SK-N-SH (cell line): ENCODE measurements at regions not wholly inside any gene's neighbourhood (a gene's known extent, or its start where the extent isn't known, plus 50 kb on each side); places are given as distances from the start of the nearest gene placed in this dataset.

Experiments
- CTCF ChIA-PET: fragments of 300-600, 350-600 bp; formaldehyde crosslinking; extraction: SDS; loops from one replicate; lab custom pipeline; 2021; lab: Yijun Ruan, JAX
- POLR2A ChIA-PET: fragments of 350-600 bp; sonication (Branson Sonifier 250); formaldehyde crosslinking; extraction: SDS; loops from one replicate; lab custom pipeline; 2020; ENCODE audit warnings: antibody characterized with exemption, inconsistent platforms; lab: Yijun Ruan, JAX
- DNase-seq: peaks from one replicate; pipeline ENCODE4 v3.0.0; 2012
- H2AFZ ChIP-seq: fragments of 200-600 bp; sonication (generic); 2 replicates; pipeline ENCODE4 v1.8.1; 2016; ENCODE audit warnings: antibody characterized with exemption, mild to moderate bottlenecking, low read depth
- H3F3A ChIP-seq: fragments of 200-600 bp; sonication (generic); replicated peaks from 2 replicates; pipeline ENCODE3; 2016; ENCODE audit warnings: antibody characterized with exemption, mild to moderate bottlenecking; ENCODE audit not compliant: insufficient read depth
- H3K27ac ChIP-seq, 2 experiments: fragments of 200-500 bp in 1 of 2; fragments of 200-600 bp in 1 of 2; sonication (Bioruptor generic) in 1 of 2; sonication (generic), shearing (Covaris generic) in 1 of 2; 2 replicates each; pipeline versions ENCODE4 v1.5.1 to v1.6.1; 2014 to 2016; ENCODE audit warnings: low read depth in 2 of 2, inconsistent platforms in 1 of 2, low read length in 1 of 2, mild to moderate bottlenecking in 1 of 2, mixed read lengths in 1 of 2
- H3K27me3 ChIP-seq: fragments of 200-600 bp; sonication (generic), shearing (Covaris generic); 2 replicates; pipeline ENCODE4 v1.6.1; 2016; ENCODE audit warnings: mixed run types; ENCODE audit not compliant: insufficient read depth
- H3K36me3 ChIP-seq, 2 experiments: fragments of 200-500 bp in 1 of 2; fragments of 200-600 bp in 1 of 2; sonication (Bioruptor generic) in 1 of 2; sonication (generic) in 1 of 2; replicated peaks in 1 of 2; 2 replicates each; pipeline versions ENCODE3 to v1.5.1; 2014 to 2016; ENCODE audit warnings: low read length in 1 of 2, mild to moderate bottlenecking in 1 of 2; ENCODE audit not compliant: insufficient read depth in 2 of 2, control insufficient read depth in 1 of 2
- H3K4me1 ChIP-seq, 2 experiments: fragments of 200-500 bp in 1 of 2; fragments of 200-600 bp in 1 of 2; sonication (Bioruptor generic) in 1 of 2; sonication (generic), shearing (Covaris generic) in 1 of 2; 2 replicates each; pipeline versions ENCODE4 v1.5.1 to v1.6.1; 2014 to 2016; ENCODE audit warnings: low read depth in 1 of 2, low read length in 1 of 2, mixed run types in 1 of 2; ENCODE audit not compliant: insufficient read depth in 2 of 2, control insufficient read depth in 1 of 2
- H3K4me2 ChIP-seq: fragments of 200-600 bp; sonication (generic), shearing (Covaris generic); 2 replicates; pipeline ENCODE4 v1.6.1; 2017; ENCODE audit warnings: mixed run types
- H3K4me3 ChIP-seq, 2 experiments: fragments of 200-500 bp in 1 of 2; fragments of 200-600 bp in 1 of 2; sonication (Bioruptor generic) in 1 of 2; sonication (generic), shearing (Covaris generic) in 1 of 2; 2 replicates each; pipeline versions ENCODE4 v1.5.1 to v1.8.1; 2014 to 2016; ENCODE audit warnings: low read depth in 2 of 2, inconsistent platforms in 1 of 2, low read length in 1 of 2, mild to moderate bottlenecking in 1 of 2, mixed read lengths in 1 of 2, moderate library complexity in 1 of 2
- H3K79me2 ChIP-seq: fragments of 200-600 bp; sonication (generic); 2 replicates; pipeline ENCODE4 v1.8.1; 2017; ENCODE audit warnings: mild to moderate bottlenecking; ENCODE audit not compliant: insufficient read depth
- H3K9ac ChIP-seq: fragments of 200-600 bp; sonication (generic); 2 replicates; pipeline ENCODE4 v1.6.1; 2017; ENCODE audit warnings: mixed run types
- H3K9me2 ChIP-seq: fragments of 200-600 bp; sonication (generic); 2 replicates; pipeline ENCODE4 v1.6.1; 2017; ENCODE audit warnings: mixed run types
- H3K9me3 ChIP-seq: fragments of 200-600 bp; sonication (generic); 2 replicates; pipeline ENCODE4 v1.6.1; 2017; ENCODE audit warnings: mixed run types, mild to moderate bottlenecking, moderate library complexity
- H4K20me1 ChIP-seq: fragments of 200-600 bp; sonication (generic); 2 replicates; pipeline ENCODE4 v1.6.1; 2017; ENCODE audit warnings: mild to moderate bottlenecking, mixed run types; ENCODE audit not compliant: insufficient read depth
- CHD2 ChIP-seq: fragments of 150-350 bp; IDR thresholded peaks from 2 replicates; pipeline ENCODE4 v1.6.1; 2018; ENCODE audit warnings: low read length; ENCODE audit not compliant: partially characterized antibody
- EZH2phosphoT487 ChIP-seq: fragments of 200-600 bp; sonication (generic); IDR thresholded peaks from 2 replicates; pipeline ENCODE4 v1.6.1; 2017; ENCODE audit warnings: low read depth, mixed run types, mild to moderate bottlenecking, antibody characterized with exemption, moderate library complexity, borderline replicate concordance
- FOSL2 ChIP-seq: IDR thresholded peaks from 2 replicates; pipeline ENCODE4 v1.4.0; 2012; ENCODE audit warnings: low read depth, mild to moderate bottlenecking, moderate library complexity, borderline replicate concordance
- FOXJ3 ChIP-seq: sonication (generic); formaldehyde crosslinking; IDR thresholded peaks from 2 replicates; pipeline ENCODE4 v1.5.1; 2020; ENCODE audit warnings: mild to moderate bottlenecking, missing genetic modification reagents
- GATA2 ChIP-seq: sonication (generic); formaldehyde crosslinking; IDR thresholded peaks from 2 replicates; pipeline ENCODE4 v1.5.0; 2020; ENCODE audit warnings: mild to moderate bottlenecking, missing genetic modification reagents
- NFIC ChIP-seq: IDR thresholded peaks from 2 replicates; pipeline ENCODE4 v1.4.0; 2012; ENCODE audit warnings: borderline replicate concordance
- RCOR1 ChIP-seq: fragments of 150-350 bp; IDR thresholded peaks from 2 replicates; pipeline ENCODE4 v1.6.1; 2017; ENCODE audit warnings: antibody characterized with exemption, low read length
- TCF12 ChIP-seq: IDR thresholded peaks from 2 replicates; pipeline ENCODE4 v1.4.0; 2012
- TEAD4 ChIP-seq: IDR thresholded peaks from 2 replicates; pipeline ENCODE4 v1.4.0; 2012; ENCODE audit warnings: mild to moderate bottlenecking, borderline replicate concordance; ENCODE audit not compliant: insufficient read depth
- WGBS: methylation state at CpG from one replicate; pipeline ENCODE4 v1.1.6; 2017; ENCODE audit warnings: low lambda C conversion rate; 5-methylcytosine and 5-hydroxymethylcytosine counted together
- TF ChIP-seq, protein P1 (sequence below): IDR thresholded peaks from 2 replicates; pipeline ENCODE4 v1.4.0; 2012; ENCODE audit warnings: low read depth, borderline replicate concordance
- TF ChIP-seq, protein P2 (sequence below): IDR thresholded peaks from 2 replicates; pipeline ENCODE4; 2012
- TF ChIP-seq, protein P3 (sequence below): IDR thresholded peaks from 2 replicates; pipeline ENCODE4 v1.6.1; 2012; ENCODE audit warnings: mild to moderate bottlenecking, low read depth, low read length, moderate library complexity
- TF ChIP-seq, protein P4 (sequence below): fragments of 150-350 bp; IDR thresholded peaks from 2 replicates; pipeline ENCODE4 v1.6.1; 2017; ENCODE audit warnings: antibody characterized with exemption, low read length, low read depth, borderline replicate concordance

DNA sequence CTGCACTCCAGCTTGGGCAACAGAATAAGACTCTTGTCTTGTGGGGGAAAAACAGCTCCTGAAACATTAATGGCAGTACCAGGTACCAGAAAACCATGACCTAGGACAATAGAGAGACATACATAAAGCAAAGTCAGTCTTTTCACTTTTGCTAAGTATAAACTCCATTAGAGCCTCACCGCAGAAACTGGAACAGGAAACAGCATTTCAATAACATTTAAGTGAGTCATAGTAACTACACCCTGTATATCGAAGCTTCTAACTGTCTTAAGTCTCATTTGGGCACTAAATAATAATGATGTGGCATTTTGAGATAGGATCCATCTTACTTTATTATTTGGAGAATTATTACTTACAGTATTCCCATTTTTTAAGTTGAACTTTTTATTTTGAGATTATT lies 517.8 kb upstream of the CELF2 start:
- H3K4me3 ChIP-seq = no peak overlapping the region
- H3K27ac ChIP-seq = no peak overlapping the region
- H3K36me3 ChIP-seq = no peaks in the 10 kb centered on the region
- WGBS = 14% methylated on average over 2 of the region's 2 CpGs
- H3K9me2 ChIP-seq = no peaks in the 10 kb centered on the region
- no peaks in the 10 kb centered on the region for H3K27me3 ChIP-seq
- DNase-seq = no peak
- no peak overlapping the region for H2AFZ ChIP-seq
- TF ChIP-seq GATA2 (no peak), NFIC (no peak), CHD2 (no peak), FOXJ3 (CRISPR knock-in tag) (no peak), EZH2phosphoT487 (no peak)
- TF ChIP-seq, protein P1, sequence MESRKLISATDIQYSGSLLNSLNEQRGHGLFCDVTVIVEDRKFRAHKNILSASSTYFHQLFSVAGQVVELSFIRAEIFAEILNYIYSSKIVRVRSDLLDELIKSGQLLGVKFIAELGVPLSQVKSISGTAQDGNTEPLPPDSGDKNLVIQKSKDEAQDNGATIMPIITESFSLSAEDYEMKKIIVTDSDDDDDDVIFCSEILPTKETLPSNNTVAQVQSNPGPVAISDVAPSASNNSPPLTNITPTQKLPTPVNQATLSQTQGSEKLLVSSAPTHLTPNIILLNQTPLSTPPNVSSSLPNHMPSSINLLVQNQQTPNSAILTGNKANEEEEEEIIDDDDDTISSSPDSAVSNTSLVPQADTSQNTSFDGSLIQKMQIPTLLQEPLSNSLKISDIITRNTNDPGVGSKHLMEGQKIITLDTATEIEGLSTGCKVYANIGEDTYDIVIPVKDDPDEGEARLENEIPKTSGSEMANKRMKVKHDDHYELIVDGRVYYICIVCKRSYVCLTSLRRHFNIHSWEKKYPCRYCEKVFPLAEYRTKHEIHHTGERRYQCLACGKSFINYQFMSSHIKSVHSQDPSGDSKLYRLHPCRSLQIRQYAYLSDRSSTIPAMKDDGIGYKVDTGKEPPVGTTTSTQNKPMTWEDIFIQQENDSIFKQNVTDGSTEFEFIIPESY = no peak
- H3K9me3 ChIP-seq = 0 out of 2 replicates have a peak, but pooled peaks cover 6% of the 10 kb centered on the region
- no peaks in the 10 kb centered on the region for H4K20me1 ChIP-seq
- CTCF ChIA-PET = no interaction called here
- no peak overlapping the region for H3K9ac ChIP-seq
- no peaks in the 10 kb centered on the region for H3K4me1 ChIP-seq
- H3K79me2 ChIP-seq = no peaks in the 10 kb centered on the region
- no peak overlapping the region for H3K4me2 ChIP-seq
- POLR2A ChIA-PET = no interaction called here
- H3F3A ChIP-seq = no peaks in the 10 kb centered on the region

DNA sequence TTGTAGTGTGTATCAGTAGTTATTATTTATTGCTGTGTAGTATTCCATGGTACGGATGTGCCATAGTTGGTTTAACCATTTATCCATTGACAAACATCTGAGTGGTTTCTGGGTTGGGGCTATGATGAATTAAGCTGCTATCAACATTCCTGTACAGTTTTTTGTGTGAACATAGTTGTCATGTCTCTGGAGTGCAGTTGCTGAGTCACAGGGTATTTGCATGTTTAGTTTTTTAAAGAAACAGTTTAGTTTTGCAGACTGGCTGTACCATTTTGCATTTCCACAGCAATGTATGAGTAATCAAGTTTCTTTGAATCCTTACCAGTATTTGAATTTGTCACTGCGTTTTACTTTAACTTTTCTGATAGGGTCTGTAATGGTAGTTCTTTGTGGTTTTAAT lies 516.7 kb upstream of the CELF2 start:
- Histone ChIP-seq H3K9me2 (no peaks in the 10 kb centered on the region), H3K27ac (no peak overlapping the region), H3K4me2 (no peak overlapping the region), H3K4me1 (no peaks in the 10 kb centered on the region), H3K79me2 (no peaks in the 10 kb centered on the region), H2AFZ (no peak overlapping the region), H3K9me3 (0 out of 2 replicates have a peak, but pooled peaks cover 6% of the 10 kb centered on the region), H3K9ac (no peak overlapping the region), H4K20me1 (no peaks in the 10 kb centered on the region), H3K27me3 (no peaks in the 10 kb centered on the region), H3K4me3 (no peak overlapping the region), H3K36me3 (no peaks in the 10 kb centered on the region), H3F3A (no peaks in the 10 kb centered on the region)
- DNase-seq = no peak
- ChIA-PET CTCF (no interaction called here), POLR2A (no interaction called here)
- TF ChIP-seq, protein P2, sequence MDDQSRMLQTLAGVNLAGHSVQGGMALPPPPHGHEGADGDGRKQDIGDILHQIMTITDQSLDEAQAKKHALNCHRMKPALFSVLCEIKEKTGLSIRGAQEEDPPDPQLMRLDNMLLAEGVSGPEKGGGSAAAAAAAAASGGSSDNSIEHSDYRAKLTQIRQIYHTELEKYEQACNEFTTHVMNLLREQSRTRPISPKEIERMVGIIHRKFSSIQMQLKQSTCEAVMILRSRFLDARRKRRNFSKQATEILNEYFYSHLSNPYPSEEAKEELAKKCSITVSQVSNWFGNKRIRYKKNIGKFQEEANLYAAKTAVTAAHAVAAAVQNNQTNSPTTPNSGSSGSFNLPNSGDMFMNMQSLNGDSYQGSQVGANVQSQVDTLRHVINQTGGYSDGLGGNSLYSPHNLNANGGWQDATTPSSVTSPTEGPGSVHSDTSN = no peak
- TF ChIP-seq, protein P3, sequence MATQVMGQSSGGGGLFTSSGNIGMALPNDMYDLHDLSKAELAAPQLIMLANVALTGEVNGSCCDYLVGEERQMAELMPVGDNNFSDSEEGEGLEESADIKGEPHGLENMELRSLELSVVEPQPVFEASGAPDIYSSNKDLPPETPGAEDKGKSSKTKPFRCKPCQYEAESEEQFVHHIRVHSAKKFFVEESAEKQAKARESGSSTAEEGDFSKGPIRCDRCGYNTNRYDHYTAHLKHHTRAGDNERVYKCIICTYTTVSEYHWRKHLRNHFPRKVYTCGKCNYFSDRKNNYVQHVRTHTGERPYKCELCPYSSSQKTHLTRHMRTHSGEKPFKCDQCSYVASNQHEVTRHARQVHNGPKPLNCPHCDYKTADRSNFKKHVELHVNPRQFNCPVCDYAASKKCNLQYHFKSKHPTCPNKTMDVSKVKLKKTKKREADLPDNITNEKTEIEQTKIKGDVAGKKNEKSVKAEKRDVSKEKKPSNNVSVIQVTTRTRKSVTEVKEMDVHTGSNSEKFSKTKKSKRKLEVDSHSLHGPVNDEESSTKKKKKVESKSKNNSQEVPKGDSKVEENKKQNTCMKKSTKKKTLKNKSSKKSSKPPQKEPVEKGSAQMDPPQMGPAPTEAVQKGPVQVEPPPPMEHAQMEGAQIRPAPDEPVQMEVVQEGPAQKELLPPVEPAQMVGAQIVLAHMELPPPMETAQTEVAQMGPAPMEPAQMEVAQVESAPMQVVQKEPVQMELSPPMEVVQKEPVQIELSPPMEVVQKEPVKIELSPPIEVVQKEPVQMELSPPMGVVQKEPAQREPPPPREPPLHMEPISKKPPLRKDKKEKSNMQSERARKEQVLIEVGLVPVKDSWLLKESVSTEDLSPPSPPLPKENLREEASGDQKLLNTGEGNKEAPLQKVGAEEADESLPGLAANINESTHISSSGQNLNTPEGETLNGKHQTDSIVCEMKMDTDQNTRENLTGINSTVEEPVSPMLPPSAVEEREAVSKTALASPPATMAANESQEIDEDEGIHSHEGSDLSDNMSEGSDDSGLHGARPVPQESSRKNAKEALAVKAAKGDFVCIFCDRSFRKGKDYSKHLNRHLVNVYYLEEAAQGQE = no peak
- no peak for TF ChIP-seq FOXJ3 (CRISPR knock-in tag)
- TF ChIP-seq TEAD4 = no peak
- TF ChIP-seq TCF12 = no peak
- TF ChIP-seq, protein P4, sequence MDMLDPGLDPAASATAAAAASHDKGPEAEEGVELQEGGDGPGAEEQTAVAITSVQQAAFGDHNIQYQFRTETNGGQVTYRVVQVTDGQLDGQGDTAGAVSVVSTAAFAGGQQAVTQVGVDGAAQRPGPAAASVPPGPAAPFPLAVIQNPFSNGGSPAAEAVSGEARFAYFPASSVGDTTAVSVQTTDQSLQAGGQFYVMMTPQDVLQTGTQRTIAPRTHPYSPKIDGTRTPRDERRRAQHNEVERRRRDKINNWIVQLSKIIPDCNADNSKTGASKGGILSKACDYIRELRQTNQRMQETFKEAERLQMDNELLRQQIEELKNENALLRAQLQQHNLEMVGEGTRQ = no peak
- TF ChIP-seq FOSL2 = no peak
- no peak for TF ChIP-seq RCOR1
- WGBS = 29% methylated on average over 2 of the region's 2 CpGs
